GM10266 (cell line): ENCODE measurements at regions not wholly inside any gene's neighbourhood (a gene's known extent, or its start where the extent isn't known, plus 50 kb on each side); places are given as distances from the start of the nearest gene placed in this dataset.
"Not testable (repeated sequence)": the region's sequence is repeated elsewhere in the genome, so short reads cannot be mapped to it uniquely, and the experiment has no call there.

Experiments
- DNase-seq: peaks from one replicate; pipeline ENCODE4 v3.0.0; 2012; ENCODE audit errors: extremely low spot score
- CTCF ChIP-seq: IDR thresholded peaks from 2 replicates; pipeline ENCODE4 v1.5.1; 2012; ENCODE audit warnings: mild to moderate bottlenecking, low read depth; ENCODE audit not compliant: control insufficient read depth, insufficient read depth; ENCODE audit errors: missing control alignments

GRCh38 chr3:27022096-27022761 lies 347.0 kb downstream of the NEK10 start:
- no peak for TF ChIP-seq CTCF

GRCh38 chr3:27024493-27024892 lies 344.7 kb downstream of the NEK10 start:
- no peak for DNase-seq
- TF ChIP-seq CTCF, result no peak

More at GRCh38 chr3:27022096-27022761, 347.0 kb downstream of the NEK10 start:
- DNase-seq, result no peak

- DNase-seq, result no peak
- TF ChIP-seq CTCF, result no peak
Measured at GRCh38 chr3:27025718-27026117, 343.5 kb downstream of the NEK10 start.

- DNase-seq, result no peak
- TF ChIP-seq CTCF, result no peak
Measured at GRCh38 chr3:27031476-27031875, 337.7 kb downstream of the NEK10 start.

- no peak for DNase-seq
- TF ChIP-seq CTCF, result no peak
Measured at GRCh38 chr3:27034255-27034654, 334.9 kb downstream of the NEK10 start.

GRCh38 chr3:27040674-27041073 lies 328.5 kb downstream of the NEK10 start:
- no peak for DNase-seq

GRCh38 chr3:27042541-27042940 lies 326.6 kb downstream of the NEK10 start:
- not testable (repeated sequence) for DNase-seq

More at GRCh38 chr3:27040674-27041073, 328.5 kb downstream of the NEK10 start:
- TF ChIP-seq CTCF, result no peak

GRCh38 chr3:27043328-27043955 lies 325.7 kb downstream of the NEK10 start:
- TF ChIP-seq CTCF, result no peak
- DNase-seq, result no peak
